ENCODE measurements at regions not wholly inside any gene's neighbourhood (a gene's known extent, or its start where the extent isn't known, plus 50 kb on each side); places are given as distances from the start of the nearest gene placed in this dataset.
"Not testable (repeated sequence)": the region's sequence is repeated elsewhere in the genome, so short reads cannot be mapped to it uniquely, and the experiment has no call there.

DNA sequence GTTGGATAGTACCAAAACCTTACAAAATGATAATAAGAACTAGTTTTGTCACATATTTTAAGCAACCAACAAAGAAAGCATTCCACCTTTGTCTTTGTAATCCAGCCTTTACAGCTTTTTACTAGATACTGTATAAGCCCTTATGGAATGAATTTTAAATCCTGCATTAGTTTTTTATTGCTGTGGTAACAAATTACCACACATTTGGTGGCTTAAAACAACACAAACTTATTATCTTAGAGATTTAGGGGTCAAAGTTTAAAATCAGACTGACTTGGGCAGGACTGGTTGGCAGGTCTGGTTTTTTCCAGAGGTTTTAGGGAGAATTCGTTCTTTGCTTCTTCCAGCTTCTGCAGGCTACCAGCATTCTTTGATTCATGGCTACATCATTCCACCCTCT is 108.5 kb upstream of the NLGN1 start:
- peaks cover 9% of the 10 kb centered on the region for H3K9me3 Mint-ChIP-seq

DNA sequence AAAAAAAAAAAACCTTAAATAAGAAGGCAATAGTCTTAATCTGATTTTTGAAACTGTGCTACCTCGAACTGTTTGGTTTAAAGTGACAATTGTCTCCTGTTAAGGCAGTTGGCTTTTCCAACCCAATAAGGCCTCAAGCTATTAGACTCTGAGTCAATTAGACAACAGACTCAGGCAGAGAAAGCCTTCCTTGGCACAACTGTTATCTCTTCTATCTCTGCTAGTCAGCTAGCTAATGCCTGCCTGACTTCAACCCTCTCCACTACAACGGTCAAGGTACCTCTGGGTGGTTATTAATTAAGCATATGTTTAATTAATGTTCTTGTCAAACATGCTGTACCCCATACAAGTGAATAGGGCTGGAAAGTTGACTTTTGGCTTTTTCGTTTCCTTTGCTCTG is 110.2 kb upstream of the NLGN1 start:
- TF ChIP-seq, protein P1, sequence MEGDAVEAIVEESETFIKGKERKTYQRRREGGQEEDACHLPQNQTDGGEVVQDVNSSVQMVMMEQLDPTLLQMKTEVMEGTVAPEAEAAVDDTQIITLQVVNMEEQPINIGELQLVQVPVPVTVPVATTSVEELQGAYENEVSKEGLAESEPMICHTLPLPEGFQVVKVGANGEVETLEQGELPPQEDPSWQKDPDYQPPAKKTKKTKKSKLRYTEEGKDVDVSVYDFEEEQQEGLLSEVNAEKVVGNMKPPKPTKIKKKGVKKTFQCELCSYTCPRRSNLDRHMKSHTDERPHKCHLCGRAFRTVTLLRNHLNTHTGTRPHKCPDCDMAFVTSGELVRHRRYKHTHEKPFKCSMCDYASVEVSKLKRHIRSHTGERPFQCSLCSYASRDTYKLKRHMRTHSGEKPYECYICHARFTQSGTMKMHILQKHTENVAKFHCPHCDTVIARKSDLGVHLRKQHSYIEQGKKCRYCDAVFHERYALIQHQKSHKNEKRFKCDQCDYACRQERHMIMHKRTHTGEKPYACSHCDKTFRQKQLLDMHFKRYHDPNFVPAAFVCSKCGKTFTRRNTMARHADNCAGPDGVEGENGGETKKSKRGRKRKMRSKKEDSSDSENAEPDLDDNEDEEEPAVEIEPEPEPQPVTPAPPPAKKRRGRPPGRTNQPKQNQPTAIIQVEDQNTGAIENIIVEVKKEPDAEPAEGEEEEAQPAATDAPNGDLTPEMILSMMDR (conservative IDR thresholded peaks at IDR 0.05), result no peak
- no peaks in the 10 kb centered on the region for H3K36me3 Mint-ChIP-seq (ENCODE audit: low read depth)
- WGBS, 2 experiments (ENCODE audit: insufficient coverage in 1 of 2, insufficient read length in 1 of 2), result 93 to 94% methylated on average over 2 of the region's 3 CpGs
- H3K4me3 Mint-ChIP-seq, result no peak overlapping the region
- no peak overlapping the region for H3K27ac ChIP-seq (ENCODE audit: low read depth, low read length)
- H3K9me3 ChIP-seq (ENCODE audit: control insufficient read depth, low read length), result no peaks in the 10 kb centered on the region
- peaks cover 3% of the 10 kb centered on the region for H3K4me1 ChIP-seq (ENCODE audit: control insufficient read depth, insufficient read depth, low read length)
- H3K9ac ChIP-seq (ENCODE audit: extremely low read depth, low read length, poor library complexity, severe bottlenecking), result no peak overlapping the region
- H3K4me1 Mint-ChIP-seq, result peaks cover 11% of the 10 kb centered on the region
- H3K4me3 ChIP-seq (ENCODE audit: low read length), result no peak overlapping the region
- no peaks in the 10 kb centered on the region for H3K36me3 ChIP-seq (ENCODE audit: control insufficient read depth, insufficient read depth, low read length)
- peaks cover 7% of the 10 kb centered on the region for H3K9me3 Mint-ChIP-seq
- no peak overlapping the region for H3K27ac Mint-ChIP-seq
- DNase-seq, result no peak
- no peaks in the 10 kb centered on the region for H3K27me3 ChIP-seq (ENCODE audit: control insufficient read depth, insufficient read depth, low read length, poor library complexity, severe bottlenecking)
- no peaks in the 10 kb centered on the region for H3K27me3 Mint-ChIP-seq (ENCODE audit: insufficient read depth)

More for the DNA sequence above, 108.5 kb upstream of the NLGN1 start:
- Histone ChIP-seq H3K9ac (ENCODE audit: extremely low read depth, low read length, poor library complexity, severe bottlenecking) (no peak overlapping the region), H3K9me3 (ENCODE audit: control insufficient read depth, low read length) (no peaks in the 10 kb centered on the region), H3K27me3 (ENCODE audit: control insufficient read depth, insufficient read depth, low read length, poor library complexity, severe bottlenecking) (no peaks in the 10 kb centered on the region), H3K36me3 (ENCODE audit: control insufficient read depth, insufficient read depth, low read length) (no peaks in the 10 kb centered on the region), H3K27ac (ENCODE audit: low read depth, low read length) (no peak overlapping the region), H3K4me1 (ENCODE audit: control insufficient read depth, insufficient read depth, low read length) (peaks cover 3% of the 10 kb centered on the region), H3K4me3 (ENCODE audit: low read length) (no peak overlapping the region)
- Mint-ChIP-seq H3K4me3 (no peak overlapping the region), H3K27ac (no peak overlapping the region), H3K36me3 (ENCODE audit: low read depth) (no peaks in the 10 kb centered on the region), H3K4me1 (peaks cover 11% of the 10 kb centered on the region), H3K27me3 (ENCODE audit: insufficient read depth) (no peaks in the 10 kb centered on the region)
- 97 to 100% methylated on average over 1 of the region's 1 CpG for WGBS, 2 experiments (ENCODE audit: insufficient coverage in 1 of 2, insufficient read length in 1 of 2)
- TF ChIP-seq, protein P1 (conservative IDR thresholded peaks at IDR 0.05), result no peak
- DNase-seq, result no peak

DNA sequence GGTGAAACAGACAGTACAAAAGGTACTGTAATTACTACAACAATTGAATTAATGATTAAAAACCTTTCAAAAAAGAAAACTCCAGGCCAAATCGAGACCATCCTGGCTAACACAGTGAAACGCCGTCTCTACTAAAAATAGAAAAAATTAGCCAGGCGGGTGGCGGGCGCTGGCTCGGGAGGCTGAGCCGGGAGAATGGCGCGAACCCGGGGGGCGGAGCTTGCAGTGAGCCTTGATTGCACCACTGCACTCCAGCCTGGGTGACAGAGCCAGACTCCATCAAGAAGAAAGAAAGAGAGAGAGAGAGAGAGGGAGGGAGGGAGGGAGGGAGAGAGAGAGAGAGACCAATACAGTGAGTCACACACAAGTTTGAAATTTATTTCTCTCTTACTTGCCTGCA is 111.0 kb upstream of the NLGN1 start:
- H3K27ac Mint-ChIP-seq; H3K27me3 ChIP-seq (ENCODE audit: control insufficient read depth, insufficient read depth, low read length, poor library complexity, severe bottlenecking); H3K9me3 ChIP-seq (ENCODE audit: control insufficient read depth, low read length); H3K9ac ChIP-seq (ENCODE audit: extremely low read depth, low read length, poor library complexity, severe bottlenecking); H3K36me3 ChIP-seq (ENCODE audit: control insufficient read depth, insufficient read depth, low read length); H3K4me3 Mint-ChIP-seq; H3K27me3 Mint-ChIP-seq (ENCODE audit: insufficient read depth); H3K9me3 Mint-ChIP-seq; H3K27ac ChIP-seq (ENCODE audit: low read depth, low read length); H3K4me3 ChIP-seq (ENCODE audit: low read length); DNase-seq; H3K4me1 ChIP-seq (ENCODE audit: control insufficient read depth, insufficient read depth, low read length); H3K36me3 Mint-ChIP-seq (ENCODE audit: low read depth): not testable (repeated sequence)
- WGBS, 2 experiments (ENCODE audit: insufficient coverage in 1 of 2, insufficient read length in 1 of 2), result 95% methylated on average over 12 of the region's 12 CpGs
- H3K4me1 Mint-ChIP-seq, result peaks cover 11% of the 10 kb centered on the region

DNA sequence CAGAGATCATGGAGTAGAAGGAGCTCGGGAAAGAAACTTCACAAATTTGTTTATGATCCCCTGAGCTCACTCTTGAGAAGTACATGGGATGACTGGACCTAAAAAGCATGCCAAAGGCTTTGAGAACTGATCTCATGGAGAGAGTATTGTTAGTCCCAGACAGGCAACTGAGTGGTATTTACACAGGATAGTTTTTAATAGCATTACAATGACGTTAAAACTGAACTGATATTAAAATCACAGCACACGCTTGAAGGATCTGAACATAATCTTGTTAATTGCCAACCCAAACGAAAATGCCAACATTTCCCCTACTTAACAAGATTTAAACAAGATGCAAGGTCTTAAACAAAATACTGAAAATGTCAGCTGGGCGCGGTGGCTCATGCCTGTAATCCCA is 113.2 kb upstream of the NLGN1 start:
- TF ChIP-seq, protein P1 (conservative IDR thresholded peaks at IDR 0.05), result no peak
- 93 to 95% methylated on average over 3 to 6 of the region's 6 CpGs for WGBS, 2 experiments (ENCODE audit: insufficient coverage in 1 of 2, insufficient read length in 1 of 2)

More for the DNA sequence above, 113.2 kb upstream of the NLGN1 start:
- no peaks in the 10 kb centered on the region for H3K9me3 ChIP-seq (ENCODE audit: control insufficient read depth, low read length)
- H3K4me1 ChIP-seq (ENCODE audit: control insufficient read depth, insufficient read depth, low read length), result peaks cover 3% of the 10 kb centered on the region
- no peak overlapping the region for H3K27ac ChIP-seq (ENCODE audit: low read depth, low read length)
- peaks cover 7% of the 10 kb centered on the region for H3K9me3 Mint-ChIP-seq
- no peak overlapping the region for H3K4me3 Mint-ChIP-seq
- no peaks in the 10 kb centered on the region for H3K27me3 Mint-ChIP-seq (ENCODE audit: insufficient read depth)
- H3K27ac Mint-ChIP-seq, result no peak overlapping the region
- H3K27me3 ChIP-seq (ENCODE audit: control insufficient read depth, insufficient read depth, low read length, poor library complexity, severe bottlenecking), result no peaks in the 10 kb centered on the region
- no peak overlapping the region for H3K9ac ChIP-seq (ENCODE audit: extremely low read depth, low read length, poor library complexity, severe bottlenecking)
- H3K36me3 ChIP-seq (ENCODE audit: control insufficient read depth, insufficient read depth, low read length), result no peaks in the 10 kb centered on the region
- H3K4me3 ChIP-seq (ENCODE audit: low read length), result no peak overlapping the region
- H3K4me1 Mint-ChIP-seq, result peaks cover 9% of the 10 kb centered on the region
- DNase-seq, result no peak
- H3K36me3 Mint-ChIP-seq (ENCODE audit: low read depth), result no peaks in the 10 kb centered on the region

Measured in endodermal cell (in vitro differentiated cells).